NCI-H1048 (cell line): ENCODE measurements at regions not wholly inside any gene's neighbourhood (a gene's known extent, or its start where the extent isn't known, plus 50 kb on each side); places are given as distances from the start of the nearest gene placed in this dataset.
"Not testable (repeated sequence)": the region's sequence is repeated elsewhere in the genome, so short reads cannot be mapped to it uniquely, and the experiment has no call there.

ENCODE experiments used
- DNase-seq: peaks from one replicate; lab custom pipeline; 2025; lab: John Stamatoyannopoulos, UW

GRCh38 chr2:12452185-12452584 is 264.6 kb upstream of the TRIB2 start:
- DNase-seq, result no peak

GRCh38 chr2:12453731-12454130 is 263.0 kb upstream of the TRIB2 start:
- DNase-seq, result no peak

GRCh38 chr2:12455661-12456060 is 261.1 kb upstream of the TRIB2 start:
- DNase-seq, result no peak

- DNase-seq, result no peak
Observed at GRCh38 chr2:12456293-12457106, 260.2 kb upstream of the TRIB2 start.

- no peak for DNase-seq
Observed at GRCh38 chr2:12457831-12458230, 258.9 kb upstream of the TRIB2 start.

- DNase-seq, result no peak
Observed at GRCh38 chr2:12463189-12463588, 253.5 kb upstream of the TRIB2 start.

- no peak for DNase-seq
Observed at GRCh38 chr2:12465631-12466135, 251.1 kb upstream of the TRIB2 start.

GRCh38 chr2:12467303-12467702 is 249.4 kb upstream of the TRIB2 start:
- no peak for DNase-seq

GRCh38 chr2:12469141-12469561 is 247.6 kb upstream of the TRIB2 start:
- DNase-seq, result no peak

- not testable (repeated sequence) for DNase-seq
Observed at GRCh38 chr2:12472265-12472664, 244.5 kb upstream of the TRIB2 start.

GRCh38 chr2:12478151-12479064 is 238.3 kb upstream of the TRIB2 start:
- no peak for DNase-seq

GRCh38 chr2:12479065-12479601 is 237.6 kb upstream of the TRIB2 start:
- DNase-seq, result no peak

GRCh38 chr2:12484536-12485115 is 232.1 kb upstream of the TRIB2 start:
- no peak for DNase-seq

GRCh38 chr2:12486205-12487118 is 230.3 kb upstream of the TRIB2 start:
- DNase-seq, result no peak

- DNase-seq, result no peak
Observed at GRCh38 chr2:12487253-12488004, 229.3 kb upstream of the TRIB2 start.

GRCh38 chr2:12488352-12489318 is 228.1 kb upstream of the TRIB2 start:
- DNase-seq, result no peak

- DNase-seq, result no peak
Observed at GRCh38 chr2:12490641-12491040, 226.1 kb upstream of the TRIB2 start.

- not testable (repeated sequence) for DNase-seq
Observed at GRCh38 chr2:12492360-12492759, 224.4 kb upstream of the TRIB2 start.

GRCh38 chr2:12493031-12493513 is 223.7 kb upstream of the TRIB2 start:
- DNase-seq, result no peak
